Psoas muscle (tissue), 7 donors: ENCODE measurements at regions not wholly inside any gene's neighbourhood (a gene's known extent, or its start where the extent isn't known, plus 50 kb on each side); places are given as distances from the start of the nearest gene placed in this dataset.

ENCODE experiments used
- ATAC-seq, 4 donors: fragments of 200-7000 bp; cut with Tn5 transposase; one replicate each; pipeline ENCODE4 v1.9.1; 2020; ENCODE audit warnings: moderate library complexity in 3 of 4, mild to moderate bottlenecking in 2 of 4
- DNase-seq, 2 donors: peaks; one replicate each; pipeline ENCODE4 v3.0.0-alpha.2; 2020
- H3K27ac ChIP-seq: fragments of 200-600 bp; one replicate; pipeline ENCODE4 v1.8.0; 2022
- H3K27me3 ChIP-seq, 3 donors: fragments of 200-600 bp in 1 of 3; one replicate each; pipeline versions ENCODE4 v1.6.1 to v1.8.0; 2013 to 2022; ENCODE audit warnings: low read length in 2 of 3, mild to moderate bottlenecking in 2 of 3, moderate library complexity in 1 of 3; ENCODE audit not compliant: insufficient read depth in 3 of 3
- H3K36me3 ChIP-seq, 2 donors: fragments of 200-600 bp in 1 of 2; one replicate each; pipeline versions ENCODE4 v1.6.1 to v1.8.0; 2013 to 2022; ENCODE audit warnings: low read depth in 1 of 2, mild to moderate bottlenecking in 1 of 2, moderate library complexity in 1 of 2; ENCODE audit not compliant: insufficient read depth in 1 of 2
- H3K4me1 ChIP-seq: fragments of 200-600 bp; one replicate; pipeline ENCODE4 v1.8.0; 2022
- H3K4me3 ChIP-seq: fragments of 200-600 bp; one replicate; pipeline ENCODE4 v1.8.0; 2022; ENCODE audit warnings: mild to moderate bottlenecking
- H3K9me3 ChIP-seq: fragments of 200-600 bp; one replicate; pipeline ENCODE4 v1.8.0; 2022
- WGBS, 3 donors: extraction: QIAGEN DNeasy Blood & Tissue Kit; methylation state at CpG; one replicate each; pipeline versions ENCODE4 v1.1.6 to v1.1.7; 2013; 5-methylcytosine and 5-hydroxymethylcytosine counted together
- intact Hi-C, 2 donors: fragments of 100-400 bp; cut with DNase I; formaldehyde crosslinking; loops; one replicate each; pipeline versions ENCODE4 v1.11.0 to v1.14.2; 2022
- TF ChIP-seq, protein P1 (sequence below): fragments of 200-600 bp; IDR thresholded peaks from one replicate; pipeline ENCODE4 v1.8.0; 2022; ENCODE audit warnings: antibody characterized with exemption
- donor health status: healthy with polysubstance abuse.
- donor health status: DM: no; HTN: no; CAD: no; lungs with moderate emphysema.
- donor health status: Bipolar disorder and iron deficiency.
- donor health status: healthy.
- donor health status: DM: yes; HTN: yes; CAD: no.
- donor health status: DM: no; HTN: no; CAD: no.
- donor health status: DM: yes; HTN: yes; CAD: no.

- no peak overlapping the region for H3K27ac ChIP-seq
- intact Hi-C loops, result no loop called here
- no peaks in the 10 kb centered on the region for H3K4me1 ChIP-seq
- ATAC-seq, result no peak
- 91 to 96% (median 95%) methylated on average over 2 of the region's 2 CpGs for WGBS, 3 donors
- no peaks in the 10 kb centered on the region for H3K27me3 ChIP-seq
- H3K4me3 ChIP-seq, result no peak overlapping the region
- no peaks in the 10 kb centered on the region for H3K36me3 ChIP-seq
- TF ChIP-seq, protein P1, sequence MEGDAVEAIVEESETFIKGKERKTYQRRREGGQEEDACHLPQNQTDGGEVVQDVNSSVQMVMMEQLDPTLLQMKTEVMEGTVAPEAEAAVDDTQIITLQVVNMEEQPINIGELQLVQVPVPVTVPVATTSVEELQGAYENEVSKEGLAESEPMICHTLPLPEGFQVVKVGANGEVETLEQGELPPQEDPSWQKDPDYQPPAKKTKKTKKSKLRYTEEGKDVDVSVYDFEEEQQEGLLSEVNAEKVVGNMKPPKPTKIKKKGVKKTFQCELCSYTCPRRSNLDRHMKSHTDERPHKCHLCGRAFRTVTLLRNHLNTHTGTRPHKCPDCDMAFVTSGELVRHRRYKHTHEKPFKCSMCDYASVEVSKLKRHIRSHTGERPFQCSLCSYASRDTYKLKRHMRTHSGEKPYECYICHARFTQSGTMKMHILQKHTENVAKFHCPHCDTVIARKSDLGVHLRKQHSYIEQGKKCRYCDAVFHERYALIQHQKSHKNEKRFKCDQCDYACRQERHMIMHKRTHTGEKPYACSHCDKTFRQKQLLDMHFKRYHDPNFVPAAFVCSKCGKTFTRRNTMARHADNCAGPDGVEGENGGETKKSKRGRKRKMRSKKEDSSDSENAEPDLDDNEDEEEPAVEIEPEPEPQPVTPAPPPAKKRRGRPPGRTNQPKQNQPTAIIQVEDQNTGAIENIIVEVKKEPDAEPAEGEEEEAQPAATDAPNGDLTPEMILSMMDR, result no peak
- no peak for DNase-seq
- H3K9me3 ChIP-seq, result no peaks in the 10 kb centered on the region
Measured at GRCh38 chr4:123230061-123230460, 166.5 kb upstream of the SPRY1 start.

DNA sequence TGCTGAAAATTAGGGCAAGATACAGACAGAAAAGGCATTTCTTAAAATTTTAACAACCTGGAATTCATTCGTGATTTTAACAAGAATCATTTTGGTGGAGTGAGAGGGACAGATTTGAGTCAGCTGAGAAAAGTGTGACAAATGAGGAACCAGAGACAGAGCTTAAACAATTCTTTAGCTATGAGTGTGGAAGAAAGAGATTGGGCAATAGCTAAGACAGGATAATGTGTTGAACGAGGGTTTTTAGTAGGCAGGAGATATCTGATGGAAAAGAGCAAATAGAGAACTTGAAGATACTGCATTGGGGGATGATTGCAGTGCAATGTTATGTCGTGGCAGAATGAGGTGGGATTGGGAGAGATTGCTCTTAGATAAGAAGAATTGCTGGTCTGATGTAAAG lies 164.2 kb upstream of the SPRY1 start:
- WGBS, 3 donors, result 39 to 61% (median 50%) methylated on average over 3 of the region's 3 CpGs
- Histone ChIP-seq H3K9me3 (no peaks in the 10 kb centered on the region), H3K36me3 (no peaks in the 10 kb centered on the region), H3K27ac (no peak overlapping the region), H3K4me3 (no peak overlapping the region), H3K4me1 (no peaks in the 10 kb centered on the region), H3K27me3 (no peaks in the 10 kb centered on the region)
- TF ChIP-seq, protein P1, result no peak
- no peak for DNase-seq
- ATAC-seq, result no peak
- intact Hi-C loops, result no loop called here

DNA sequence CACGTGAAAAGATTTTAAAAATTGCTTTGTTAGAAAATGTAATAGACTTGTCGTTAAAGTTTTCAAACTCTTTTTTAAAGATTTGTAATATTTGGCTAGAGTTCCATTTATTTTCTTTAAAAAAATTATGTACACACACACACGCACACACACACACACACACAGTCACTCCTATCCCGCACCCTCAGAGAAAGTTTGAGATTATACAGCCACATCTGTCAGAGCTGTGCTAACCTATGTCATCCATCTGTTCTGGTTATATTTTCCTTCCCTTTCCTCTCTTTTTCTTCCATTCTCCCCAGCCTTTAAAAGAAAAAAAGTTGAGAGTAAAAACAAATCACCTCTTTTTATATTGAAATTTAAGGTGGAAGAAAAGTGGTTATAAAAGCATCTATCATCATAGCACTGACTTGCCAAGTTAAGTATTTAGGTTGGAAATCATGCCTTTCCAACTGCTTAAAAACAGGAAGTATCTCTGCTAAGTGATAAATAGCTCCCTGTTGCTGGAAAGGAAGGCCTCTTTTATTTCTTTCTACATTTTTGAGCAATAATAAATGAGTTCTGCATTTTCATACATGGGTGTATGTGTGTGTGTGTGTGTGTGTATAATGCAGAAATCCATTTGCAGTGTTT lies 163.3 kb upstream of the SPRY1 start:
- Histone ChIP-seq H3K4me1 (no peaks in the 10 kb centered on the region), H3K9me3 (no peaks in the 10 kb centered on the region), H3K4me3 (no peak overlapping the region), H3K27me3 (no peaks in the 10 kb centered on the region), H3K27ac (no peak overlapping the region), H3K36me3 (no peaks in the 10 kb centered on the region)
- WGBS, 3 donors, result 80 to 89% (median 88%) methylated on average over 4 of the region's 4 CpGs
- TF ChIP-seq, protein P1, result no peak
- intact Hi-C loops, result no loop called here
- ATAC-seq (no peak), DNase-seq (no peak)

GRCh38 chr4:123234955-123235354 lies 161.6 kb upstream of the SPRY1 start:
- intact Hi-C loops, result no loop called here
- H3K4me1 ChIP-seq, result no peaks in the 10 kb centered on the region
- TF ChIP-seq, protein P1, result no peak
- no peak overlapping the region for H3K27ac ChIP-seq
- ATAC-seq, result no peak
- H3K9me3 ChIP-seq, result no peaks in the 10 kb centered on the region
- H3K27me3 ChIP-seq, result no peaks in the 10 kb centered on the region
- no peaks in the 10 kb centered on the region for H3K36me3 ChIP-seq
- H3K4me3 ChIP-seq, result no peak overlapping the region
- no peak for DNase-seq

GRCh38 chr4:123235431-123235830 lies 161.2 kb upstream of the SPRY1 start:
- intact Hi-C loops, result no loop called here
- TF ChIP-seq, protein P1, result no peak
- no peak overlapping the region for H3K4me3 ChIP-seq
- H3K36me3 ChIP-seq, result no peaks in the 10 kb centered on the region
- H3K4me1 ChIP-seq, result no peaks in the 10 kb centered on the region
- ATAC-seq (no peak), DNase-seq (no peak)
- no peaks in the 10 kb centered on the region for H3K9me3 ChIP-seq
- H3K27ac ChIP-seq, result no peak overlapping the region
- no peaks in the 10 kb centered on the region for H3K27me3 ChIP-seq
- WGBS, 3 donors, result 48 to 59% (median 55%) methylated on average over 2 of the region's 2 CpGs
